PC-9 (cell line): ENCODE measurements at regions not wholly inside any gene's neighbourhood (a gene's known extent, or its start where the extent isn't known, plus 50 kb on each side); places are given as distances from the start of the nearest gene placed in this dataset.

Experiments used
- BruUV-seq: library from RNA; stranded (reverse); fragments of 400-500 nt; replicated peaks from 2 replicates; lab custom pipeline; 2021; lab: Mats Ljungman, UMichigan
- CTCF ChIA-PET: fragments of 300-600 bp; sonication (Branson Sonifier 250); formaldehyde crosslinking; loops from one replicate; lab custom pipeline; 2022; ENCODE audit warnings: antibody characterized with exemption; lab: Charles Lee
- POLR2A ChIA-PET: fragments of 300-600 bp; sonication (Branson Sonifier 250); formaldehyde crosslinking; loops from one replicate; lab custom pipeline; 2022; ENCODE audit warnings: antibody characterized with exemption; ENCODE audit not compliant: unreplicated experiment; lab: Charles Lee
- DNase-seq, 2 experiments: peaks; one replicate each; pipeline versions ENCODE4 v3.0.0 to v3.0.0-alpha.2; 2015 to 2022; ENCODE audit warnings: mixed read lengths in 1 of 2
- H2AFZ ChIP-seq: fragments of 200-600 bp; sonication (generic); 2 replicates; pipeline ENCODE4 v1.8.1; 2017; ENCODE audit warnings: antibody characterized with exemption
- H3F3A ChIP-seq: fragments of 200-600 bp; sonication (generic); 2 replicates; pipeline ENCODE4 v1.8.1; 2017; ENCODE audit warnings: antibody characterized with exemption, mild to moderate bottlenecking, low read depth; ENCODE audit not compliant: insufficient read depth
- H3K27ac ChIP-seq: fragments of 200-600 bp; sonication (generic); 2 replicates; pipeline ENCODE4 v1.6.1; 2016; ENCODE audit warnings: mixed run types
- H3K27me3 ChIP-seq: fragments of 200-600 bp; sonication (generic); 2 replicates; pipeline ENCODE4 v1.6.1; 2016; ENCODE audit warnings: low read depth, mixed run types; ENCODE audit not compliant: insufficient read depth
- H3K36me3 ChIP-seq: fragments of 200-600 bp; sonication (generic); 2 replicates; pipeline ENCODE4 v1.6.1; 2016; ENCODE audit warnings: low read depth, mixed run types
- H3K4me1 ChIP-seq: fragments of 200-600 bp; sonication (generic); replicated peaks from 2 replicates; pipeline ENCODE4 v1.6.1; 2016; ENCODE audit warnings: mixed run types; ENCODE audit not compliant: insufficient read depth
- H3K4me2 ChIP-seq: fragments of 200-600 bp; sonication (generic); 2 replicates; pipeline ENCODE4 v1.6.1; 2017; ENCODE audit warnings: mixed run types
- H3K4me3 ChIP-seq: fragments of 200-600 bp; sonication (generic); 2 replicates; pipeline ENCODE4 v1.6.1; 2016; ENCODE audit warnings: mixed run types
- H3K79me2 ChIP-seq: fragments of 200-600 bp; sonication (generic); 2 replicates; pipeline ENCODE4 v1.6.1; 2017; ENCODE audit warnings: low read depth, mixed run types
- H3K9me2 ChIP-seq: fragments of 200-600 bp; sonication (generic); 2 replicates; pipeline ENCODE4 v1.8.1; 2017; ENCODE audit warnings: mild to moderate bottlenecking; ENCODE audit not compliant: insufficient read depth
- H3K9me3 ChIP-seq: fragments of 200-600 bp; sonication (generic); 2 replicates; pipeline ENCODE4 v1.8.1; 2016; ENCODE audit warnings: low read depth; ENCODE audit not compliant: insufficient read depth
- H4K20me1 ChIP-seq: fragments of 200-600 bp; sonication (generic); 2 replicates; pipeline ENCODE4 v1.8.1; 2017; ENCODE audit not compliant: insufficient read depth
- CTCF ChIP-seq: fragments of 200-600 bp; sonication (generic); conservative IDR thresholded peaks from 2 replicates; pipeline ENCODE4 v1.6.1; 2017; ENCODE audit warnings: mixed run types, antibody characterized with exemption, mild to moderate bottlenecking, moderate library complexity
- EZH2 ChIP-seq: fragments of 200-600 bp; sonication (generic); IDR thresholded peaks from 2 replicates; pipeline ENCODE4 v1.8.0; 2017; ENCODE audit warnings: antibody characterized with exemption, low read depth
- intact Hi-C: fragments of 100-400 bp; cut with micrococcal nuclease; formaldehyde crosslinking; loops from one replicate; pipeline ENCODE4 v1.10.0; 2022; ENCODE audit not compliant: unreplicated experiment

GRCh38 chr6:168221000-168221399 is 98.6 kb downstream of the DACT2 start:
- H3K79me2 ChIP-seq, result no peaks in the 10 kb centered on the region
- no peak for DNase-seq
- ChIA-PET CTCF (no interaction called here), POLR2A (no interaction called here)
- H3K36me3 ChIP-seq, result no peaks in the 10 kb centered on the region
- H3K27me3 ChIP-seq, result peaks cover 97% of the 10 kb centered on the region
- BruUV-seq, result no TSS peak
- no peaks in the 10 kb centered on the region for H4K20me1 ChIP-seq
- intact Hi-C loops, result no loop called here
- TF ChIP-seq EZH2 (no peak), CTCF (no peak)
- no peak overlapping the region for H2AFZ ChIP-seq
- no peak overlapping the region for H3K4me3 ChIP-seq
- H3K27ac ChIP-seq, result no peak overlapping the region
- no peaks in the 10 kb centered on the region for H3K4me1 ChIP-seq
- no peak overlapping the region for H3K4me2 ChIP-seq
- no peaks in the 10 kb centered on the region for H3K9me3 ChIP-seq
- H3K9me2 ChIP-seq, result no peaks in the 10 kb centered on the region
- H3F3A ChIP-seq, result no peaks in the 10 kb centered on the region

- POLR2A ChIA-PET, result no interaction called here
- intact Hi-C loops, result no loop called here
Observed at GRCh38 chr6:168219804-168220203, 99.8 kb downstream of the DACT2 start.

GRCh38 chr6:168218785-168219566 is 100.6 kb downstream of the DACT2 start:
- BruUV-seq, result no TSS peak
- TF ChIP-seq CTCF (no peak), EZH2 (no peak)
- H3K27ac ChIP-seq, result no peak overlapping the region

More at GRCh38 chr6:168219804-168220203, 99.8 kb downstream of the DACT2 start:
- H2AFZ ChIP-seq, result no peak overlapping the region
- TF ChIP-seq EZH2, result no peak
- TF ChIP-seq CTCF, result no peak
- no peaks in the 10 kb centered on the region for H3K4me1 ChIP-seq
- no peak overlapping the region for H3K4me3 ChIP-seq
- no peaks in the 10 kb centered on the region for H3K79me2 ChIP-seq
- H3K27ac ChIP-seq, result no peak overlapping the region
- no peak for DNase-seq
- no peaks in the 10 kb centered on the region for H3K36me3 ChIP-seq
- H3K27me3 ChIP-seq, result peaks cover 99% of the 10 kb centered on the region
- H3K9me2 ChIP-seq, result no peaks in the 10 kb centered on the region
- BruUV-seq, result no TSS peak
- H3F3A ChIP-seq, result no peaks in the 10 kb centered on the region
- H4K20me1 ChIP-seq, result no peaks in the 10 kb centered on the region
- no peak overlapping the region for H3K4me2 ChIP-seq
- CTCF ChIA-PET, result no interaction called here
- no peaks in the 10 kb centered on the region for H3K9me3 ChIP-seq

More at GRCh38 chr6:168218785-168219566, 100.6 kb downstream of the DACT2 start:
- H3K9me2 ChIP-seq, result no peaks in the 10 kb centered on the region
- H3F3A ChIP-seq, result no peaks in the 10 kb centered on the region
- no peaks in the 10 kb centered on the region for H3K4me1 ChIP-seq
- DNase-seq, result no peak
- ChIA-PET CTCF (no interaction called here), POLR2A (no interaction called here)
- no peaks in the 10 kb centered on the region for H4K20me1 ChIP-seq
- H3K36me3 ChIP-seq, result no peaks in the 10 kb centered on the region
- no peak overlapping the region for H2AFZ ChIP-seq
- H3K4me2 ChIP-seq, result no peak overlapping the region
- H3K4me3 ChIP-seq, result no peak overlapping the region
- no peaks in the 10 kb centered on the region for H3K79me2 ChIP-seq
- intact Hi-C loops, result no loop called here
- H3K9me3 ChIP-seq, result no peaks in the 10 kb centered on the region
- H3K27me3 ChIP-seq, result peaks cover 98% of the 10 kb centered on the region
